Neural progenitor cell (in vitro differentiated cells): ENCODE measurements at regions not wholly inside any gene's neighbourhood (a gene's known extent, or its start where the extent isn't known, plus 50 kb on each side); places are given as distances from the start of the nearest gene placed in this dataset.

Experiments used
- CTCF ChIP-seq: fragments of 200-600 bp; sonication (generic); IDR thresholded peaks from 2 replicates; pipeline ENCODE4 v1.5.1; 2017; ENCODE audit warnings: antibody characterized with exemption, mild to moderate bottlenecking
- EZH2 ChIP-seq: fragments of 200-600 bp; sonication (generic); IDR thresholded peaks from 2 replicates; pipeline ENCODE4 v1.6.1; 2017; ENCODE audit warnings: antibody characterized with exemption, mild to moderate bottlenecking, moderate library complexity
- EZH2phosphoT487 ChIP-seq: fragments of 200-600 bp; sonication (generic); IDR thresholded peaks from 2 replicates; pipeline ENCODE4 v1.6.1; 2017; ENCODE audit warnings: antibody characterized with exemption

GRCh38 chr3:82596805-82597204 lies 835.4 kb upstream of the GBE1 start:
- TF ChIP-seq CTCF (no peak), EZH2phosphoT487 (no peak), EZH2 (no peak)
